HG02970 (cell line): ENCODE measurements at regions not wholly inside any gene's neighbourhood (a gene's known extent, or its start where the extent isn't known, plus 50 kb on each side); places are given as distances from the start of the nearest gene placed in this dataset.
"Not testable (repeated sequence)": the region's sequence is repeated elsewhere in the genome, so short reads cannot be mapped to it uniquely, and the experiment has no call there.

Experiments used
- ATAC-seq: cut with Tn5 transposase; IDR thresholded peaks from one replicate; pipeline ENCODE4 v1.9.1; 2021; ENCODE audit warnings: mild to moderate bottlenecking, moderate library complexity, moderate number of reproducible peaks; ENCODE audit not compliant: unreplicated experiment, low FRiP score

GRCh38 chr11:15300341-15300740, 185.6 kb downstream of the INSC start:
- ATAC-seq: no peak

GRCh38 chr11:15307619-15308024, 192.9 kb downstream of the INSC start:
- ATAC-seq: no peak

- no peak for ATAC-seq
Measured at GRCh38 chr11:15308840-15309239, 194.1 kb downstream of the INSC start.

- ATAC-seq: no peak
Measured at GRCh38 chr11:15309296-15309695, 194.6 kb downstream of the INSC start.

- no peak for ATAC-seq
Measured at GRCh38 chr11:15313862-15314261, 199.1 kb downstream of the INSC start.

- ATAC-seq: no peak
Measured at GRCh38 chr11:15318814-15319213, 204.1 kb downstream of the INSC start.

GRCh38 chr11:15326520-15326919, 211.8 kb downstream of the INSC start:
- ATAC-seq: no peak

- no peak for ATAC-seq
Measured at GRCh38 chr11:15327786-15328231, 213.1 kb downstream of the INSC start.

GRCh38 chr11:15333407-15333806, 218.7 kb downstream of the INSC start:
- no peak for ATAC-seq

- no peak for ATAC-seq
Measured at GRCh38 chr11:15334766-15335165, 220.0 kb downstream of the INSC start.

- ATAC-seq: no peak
Measured at GRCh38 chr11:15336021-15336420, 221.3 kb downstream of the INSC start.

- no peak for ATAC-seq
Measured at GRCh38 chr11:15339302-15339701, 224.6 kb downstream of the INSC start.

- no peak for ATAC-seq
Measured at GRCh38 chr11:15341587-15341986, 226.9 kb downstream of the INSC start.

- no peak for ATAC-seq
Measured at GRCh38 chr11:15342163-15342562, 227.4 kb downstream of the INSC start.

GRCh38 chr11:15346907-15347306, 232.2 kb downstream of the INSC start:
- ATAC-seq: no peak

- no peak for ATAC-seq
Measured at GRCh38 chr11:15347969-15348734, 233.4 kb downstream of the INSC start.

GRCh38 chr11:15349413-15349812, 234.7 kb downstream of the INSC start:
- no peak for ATAC-seq

- ATAC-seq: no peak
Measured at GRCh38 chr11:15361316-15361715, 246.6 kb downstream of the INSC start.

- ATAC-seq: not testable (repeated sequence)
Measured at GRCh38 chr11:15365286-15365685, 250.6 kb downstream of the INSC start.

GRCh38 chr11:15367695-15368094, 253.0 kb downstream of the INSC start:
- ATAC-seq: no peak

GRCh38 chr11:15370495-15371147, 255.9 kb downstream of the INSC start:
- no peak for ATAC-seq

- ATAC-seq: no peak
Measured at GRCh38 chr11:15371533-15371932, 256.8 kb downstream of the INSC start.
